ENCODE measurements at regions not wholly inside any gene's neighbourhood (a gene's known extent, or its start where the extent isn't known, plus 50 kb on each side); places are given as distances from the start of the nearest gene placed in this dataset.

DNA sequence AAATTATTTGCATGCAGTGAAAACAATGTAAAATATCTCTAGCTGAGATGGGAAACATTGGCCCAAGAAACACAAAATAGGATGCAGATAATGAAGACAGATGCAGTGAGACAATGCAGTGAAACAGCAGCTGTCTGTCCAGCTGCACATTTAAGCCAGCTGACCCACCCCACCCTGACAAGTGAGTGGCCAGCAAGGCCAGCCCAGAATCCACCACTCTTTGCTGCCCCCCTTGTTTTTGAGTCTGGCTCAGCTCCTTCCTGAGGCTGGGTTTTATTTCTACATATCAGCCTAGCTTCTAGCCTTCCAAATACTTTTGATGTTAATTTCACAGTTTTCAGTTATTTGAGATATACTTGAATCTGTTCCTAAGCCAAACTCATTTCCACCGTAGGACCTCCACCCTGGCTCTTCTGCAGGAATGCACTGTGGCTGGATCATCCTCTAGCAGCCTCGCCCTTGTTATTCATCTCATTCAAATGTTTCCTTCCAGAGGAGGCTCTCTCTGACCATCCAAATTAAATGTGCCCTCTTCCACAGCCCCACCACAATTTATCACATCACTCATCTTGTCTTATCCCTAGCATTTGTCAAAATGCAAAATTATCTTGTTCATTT is 154.1 kb upstream of the POU2AF2 start:
- Mint-ChIP-seq H3K4me1 (no peaks in the 10 kb centered on the region), H3K9me3 (no peaks in the 10 kb centered on the region), H3K36me3 (no peaks in the 10 kb centered on the region), H3K27ac (no peak overlapping the region), H3K27me3 (ENCODE audit: low read depth in 2 of 2) (peaks cover 0 to 8% of the 10 kb centered on the region in 2 donors), H3K4me3 (no peak overlapping the region)
- Histone ChIP-seq H3K4me1 (ENCODE audit: control insufficient read depth, insufficient read depth, low read length) (no peaks in the 10 kb centered on the region), H3K36me3 (ENCODE audit: control insufficient read depth, insufficient read depth, low read length) (no peaks in the 10 kb centered on the region), H3K9me3 (ENCODE audit: control insufficient read depth, insufficient read depth, low read length) (no peaks in the 10 kb centered on the region), H3K4me3 (ENCODE audit: low read length) (no peak overlapping the region), H3K27me3 (ENCODE audit: control insufficient read depth, insufficient read depth, low read length) (no peaks in the 10 kb centered on the region), H3K27ac (ENCODE audit: low read length) (no peak overlapping the region)
- intact Hi-C loops (cut with micrococcal nuclease) = no loop called here
- WGBS (ENCODE audit: insufficient coverage) = 83% methylated on average over 2 of the region's 2 CpGs
- TF ChIP-seq, protein P1, sequence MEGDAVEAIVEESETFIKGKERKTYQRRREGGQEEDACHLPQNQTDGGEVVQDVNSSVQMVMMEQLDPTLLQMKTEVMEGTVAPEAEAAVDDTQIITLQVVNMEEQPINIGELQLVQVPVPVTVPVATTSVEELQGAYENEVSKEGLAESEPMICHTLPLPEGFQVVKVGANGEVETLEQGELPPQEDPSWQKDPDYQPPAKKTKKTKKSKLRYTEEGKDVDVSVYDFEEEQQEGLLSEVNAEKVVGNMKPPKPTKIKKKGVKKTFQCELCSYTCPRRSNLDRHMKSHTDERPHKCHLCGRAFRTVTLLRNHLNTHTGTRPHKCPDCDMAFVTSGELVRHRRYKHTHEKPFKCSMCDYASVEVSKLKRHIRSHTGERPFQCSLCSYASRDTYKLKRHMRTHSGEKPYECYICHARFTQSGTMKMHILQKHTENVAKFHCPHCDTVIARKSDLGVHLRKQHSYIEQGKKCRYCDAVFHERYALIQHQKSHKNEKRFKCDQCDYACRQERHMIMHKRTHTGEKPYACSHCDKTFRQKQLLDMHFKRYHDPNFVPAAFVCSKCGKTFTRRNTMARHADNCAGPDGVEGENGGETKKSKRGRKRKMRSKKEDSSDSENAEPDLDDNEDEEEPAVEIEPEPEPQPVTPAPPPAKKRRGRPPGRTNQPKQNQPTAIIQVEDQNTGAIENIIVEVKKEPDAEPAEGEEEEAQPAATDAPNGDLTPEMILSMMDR (IDR thresholded peaks at IDR 0.05) = no peak
- ATAC-seq = no peak
- DNase-seq = no peak

- ATAC-seq = no peak
- 34% methylated on average over 2 of the region's 2 CpGs for WGBS (ENCODE audit: insufficient coverage)
- TF ChIP-seq, protein P1 (IDR thresholded peaks at IDR 0.05) = no peak
- H3K4me1 ChIP-seq (ENCODE audit: control insufficient read depth, insufficient read depth, low read length) = no peaks in the 10 kb centered on the region
- H3K27me3 ChIP-seq (ENCODE audit: control insufficient read depth, insufficient read depth, low read length) = no peaks in the 10 kb centered on the region
- no peak for DNase-seq
- no peak overlapping the region for H3K27ac ChIP-seq (ENCODE audit: low read length)
- H3K9me3 ChIP-seq (ENCODE audit: control insufficient read depth, insufficient read depth, low read length) = no peaks in the 10 kb centered on the region
- intact Hi-C loops (cut with micrococcal nuclease) = no loop called here
- Mint-ChIP-seq H3K27me3 (ENCODE audit: low read depth in 2 of 2) (peaks cover 0 to 8% of the 10 kb centered on the region in 2 donors), H3K36me3 (no peaks in the 10 kb centered on the region), H3K4me1 (no peaks in the 10 kb centered on the region), H3K9me3 (no peaks in the 10 kb centered on the region), H3K27ac (no peak overlapping the region), H3K4me3 (no peak overlapping the region)
- H3K36me3 ChIP-seq (ENCODE audit: control insufficient read depth, insufficient read depth, low read length) = no peaks in the 10 kb centered on the region
- no peak overlapping the region for H3K4me3 ChIP-seq (ENCODE audit: low read length)
Observed at GRCh38 chr11:111089759-111090158, 155.8 kb upstream of the POU2AF2 start.

DNA sequence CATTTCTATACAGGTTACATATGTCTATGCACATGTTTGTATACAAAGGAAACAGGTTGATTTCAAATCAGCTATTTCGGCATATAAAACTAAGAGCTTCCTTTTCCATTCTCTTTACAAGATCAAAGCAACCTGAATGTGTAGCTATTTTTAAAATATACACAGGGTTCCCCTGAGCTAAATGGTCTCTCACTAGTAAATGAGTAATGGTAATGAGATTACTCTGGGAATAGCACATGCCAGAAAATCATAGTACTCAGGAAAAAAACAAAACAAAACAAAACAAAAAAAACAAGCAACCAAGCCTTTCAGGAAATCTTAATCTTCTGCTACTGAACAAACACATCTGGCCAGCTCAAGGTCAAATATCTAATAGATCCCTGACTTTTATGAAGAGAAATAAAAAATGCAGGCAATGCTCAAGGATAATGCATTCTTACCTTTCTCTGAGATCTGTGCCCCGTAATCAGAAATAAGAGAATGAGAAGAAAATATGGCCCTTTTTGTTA is 156.6 kb upstream of the POU2AF2 start:
- WGBS (ENCODE audit: insufficient coverage) = 75% methylated on average over 1 of the region's 2 CpGs
- Mint-ChIP-seq H3K27me3 (ENCODE audit: low read depth in 2 of 2) (peaks cover 0 to 8% of the 10 kb centered on the region in 2 donors), H3K4me3 (no peak overlapping the region), H3K9me3 (no peaks in the 10 kb centered on the region), H3K4me1 (no peaks in the 10 kb centered on the region), H3K27ac (no peak overlapping the region), H3K36me3 (no peaks in the 10 kb centered on the region)
- ATAC-seq (no peak), DNase-seq (no peak)
- Histone ChIP-seq H3K4me3 (ENCODE audit: low read length) (no peak overlapping the region), H3K4me1 (ENCODE audit: control insufficient read depth, insufficient read depth, low read length) (no peaks in the 10 kb centered on the region), H3K9me3 (ENCODE audit: control insufficient read depth, insufficient read depth, low read length) (no peaks in the 10 kb centered on the region), H3K36me3 (ENCODE audit: control insufficient read depth, insufficient read depth, low read length) (no peaks in the 10 kb centered on the region), H3K27me3 (ENCODE audit: control insufficient read depth, insufficient read depth, low read length) (no peaks in the 10 kb centered on the region), H3K27ac (ENCODE audit: low read length) (no peak overlapping the region)
- intact Hi-C loops (cut with micrococcal nuclease) = no loop called here
- TF ChIP-seq, protein P1 (IDR thresholded peaks at IDR 0.05) = no peak

GRCh38 chr11:111086058-111086457 is 159.5 kb upstream of the POU2AF2 start:
- DNase-seq = no peak
- Mint-ChIP-seq H3K36me3 (no peaks in the 10 kb centered on the region), H3K9me3 (no peaks in the 10 kb centered on the region), H3K4me1 (no peaks in the 10 kb centered on the region), H3K4me3 (no peak overlapping the region), H3K27me3 (ENCODE audit: low read depth in 2 of 2) (peaks cover 0 to 6% of the 10 kb centered on the region in 2 donors), H3K27ac (no peak overlapping the region)
- H3K4me1 ChIP-seq (ENCODE audit: control insufficient read depth, insufficient read depth, low read length) = no peaks in the 10 kb centered on the region
- 82% methylated on average over 5 of the region's 5 CpGs for WGBS (ENCODE audit: insufficient coverage)
- no peak for ATAC-seq
- TF ChIP-seq, protein P1 (IDR thresholded peaks at IDR 0.05) = no peak
- no peaks in the 10 kb centered on the region for H3K9me3 ChIP-seq (ENCODE audit: control insufficient read depth, insufficient read depth, low read length)
- no peaks in the 10 kb centered on the region for H3K36me3 ChIP-seq (ENCODE audit: control insufficient read depth, insufficient read depth, low read length)
- intact Hi-C loops (cut with micrococcal nuclease) = no loop called here
- no peak overlapping the region for H3K4me3 ChIP-seq (ENCODE audit: low read length)
- no peaks in the 10 kb centered on the region for H3K27me3 ChIP-seq (ENCODE audit: control insufficient read depth, insufficient read depth, low read length)
- H3K27ac ChIP-seq (ENCODE audit: low read length) = no peak overlapping the region
